ENCODE measurements at regions not wholly inside any gene's neighbourhood (a gene's known extent, or its start where the extent isn't known, plus 50 kb on each side); places are given as distances from the start of the nearest gene placed in this dataset. TPM values are rescaled to one million over a fixed set of nuclear protein-coding genes. Genes with fewer than 3 reads are reported as not detected.

DNA sequence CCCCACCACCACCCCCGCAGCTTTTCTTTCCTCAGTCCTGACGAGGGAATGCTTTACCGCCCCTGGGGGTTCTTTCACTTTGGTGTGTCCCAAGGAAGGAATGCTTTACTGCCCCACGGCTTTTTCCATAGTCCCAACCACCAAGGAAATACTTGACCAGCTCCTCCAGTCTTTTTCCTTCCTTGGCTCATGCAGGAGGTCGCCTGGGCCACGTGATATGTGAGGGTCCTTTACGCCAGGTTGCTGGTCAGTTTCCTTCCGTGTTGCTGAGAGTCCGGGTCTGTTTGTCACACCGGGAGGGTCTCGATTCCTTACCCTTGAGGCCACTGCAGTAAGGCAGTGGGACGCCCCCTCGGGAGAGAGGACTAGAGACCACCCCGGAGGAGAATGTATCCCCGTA, 58.9 kb upstream of the CDH4 start:
- ChIA-PET POLR2A (no interaction called here), CTCF (ENCODE audit: unreplicated experiment) (no interaction called here)
- Histone ChIP-seq H3K4me1 (ENCODE audit: insufficient read depth, low read length, poor library complexity, severe bottlenecking) (no peaks in the 10 kb centered on the region), H3K4me3 (ENCODE audit: low read depth, low read length, poor library complexity, severe bottlenecking) (no peak overlapping the region), H3K36me3 (ENCODE audit: insufficient read depth, low read length) (no peaks in the 10 kb centered on the region), H3K4me2 (ENCODE audit: low read length) (no peak overlapping the region), H3K9me2 (ENCODE audit: insufficient read depth, low read length) (no peaks in the 10 kb centered on the region), H3K27ac (ENCODE audit: low read depth, low read length, poor library complexity, severe bottlenecking) (no peak overlapping the region), H3K9me3 (ENCODE audit: low read length) (no peaks in the 10 kb centered on the region), H3K79me2 (ENCODE audit: insufficient read depth, low read depth, low read length) (no peaks in the 10 kb centered on the region), H2AFZ (ENCODE audit: low read length) (no peak overlapping the region), H4K20me1 (ENCODE audit: insufficient read depth, low read length) (no peaks in the 10 kb centered on the region)
- TF ChIP-seq, protein P1, sequence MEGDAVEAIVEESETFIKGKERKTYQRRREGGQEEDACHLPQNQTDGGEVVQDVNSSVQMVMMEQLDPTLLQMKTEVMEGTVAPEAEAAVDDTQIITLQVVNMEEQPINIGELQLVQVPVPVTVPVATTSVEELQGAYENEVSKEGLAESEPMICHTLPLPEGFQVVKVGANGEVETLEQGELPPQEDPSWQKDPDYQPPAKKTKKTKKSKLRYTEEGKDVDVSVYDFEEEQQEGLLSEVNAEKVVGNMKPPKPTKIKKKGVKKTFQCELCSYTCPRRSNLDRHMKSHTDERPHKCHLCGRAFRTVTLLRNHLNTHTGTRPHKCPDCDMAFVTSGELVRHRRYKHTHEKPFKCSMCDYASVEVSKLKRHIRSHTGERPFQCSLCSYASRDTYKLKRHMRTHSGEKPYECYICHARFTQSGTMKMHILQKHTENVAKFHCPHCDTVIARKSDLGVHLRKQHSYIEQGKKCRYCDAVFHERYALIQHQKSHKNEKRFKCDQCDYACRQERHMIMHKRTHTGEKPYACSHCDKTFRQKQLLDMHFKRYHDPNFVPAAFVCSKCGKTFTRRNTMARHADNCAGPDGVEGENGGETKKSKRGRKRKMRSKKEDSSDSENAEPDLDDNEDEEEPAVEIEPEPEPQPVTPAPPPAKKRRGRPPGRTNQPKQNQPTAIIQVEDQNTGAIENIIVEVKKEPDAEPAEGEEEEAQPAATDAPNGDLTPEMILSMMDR (conservative IDR thresholded peaks at IDR 0.05; ENCODE audit: low read length): no peak
- TF ChIP-seq EZH2phosphoT487 (IDR thresholded peaks at IDR 0.05; ENCODE audit: borderline replicate concordance, low read depth, low read length): no peak
- intact Hi-C loops (cut with micrococcal nuclease; ENCODE audit: unreplicated experiment): no loop called here
- no TSS peak for BruUV-seq (replicated peaks)
- no peak for DNase-seq (ENCODE audit: low spot score)

Small RNA genes in the stretch of these regions (microRNA-seq; reads per million reads assigned to microRNA genes)
- gene MIR4533 (ENCODE audit: borderline replicate concordance): not detected
- gene MIR548AG2 (ENCODE audit: borderline replicate concordance): not detected
- not detected for gene MIR646 (ENCODE audit: borderline replicate concordance)

Small RNA genes in the stretch of these regions (small RNA-seq; reads per million reads assigned to genes)
- not detected for gene MIR4533
- not detected for gene MIR548AG2
- gene MIR646: not detected

Measured in OCI-LY7 (cell line).